CD4-positive, alpha-beta T cell treated with Interleukin-4 for 1 hour (primary cell): ENCODE measurements at regions not wholly inside any gene's neighbourhood (a gene's known extent, or its start where the extent isn't known, plus 50 kb on each side); places are given as distances from the start of the nearest gene placed in this dataset.
A peak's percentile ranks its signal among the peaks of the same experiment; 100 is the strongest.
"Not testable (repeated sequence)": the region's sequence is repeated elsewhere in the genome, so short reads cannot be mapped to it uniquely, and the experiment has no call there.

Experiments
- DNase-seq, 2 donors: peaks; one replicate each; pipeline ENCODE4 v3.0.0-alpha.2; 2020 to 2022

GRCh38 chr12:107375231-107375630 lies 281.9 kb upstream of the CRY1 start:
- no peak for DNase-seq

GRCh38 chr12:107377596-107378385 lies 284.4 kb upstream of the CRY1 start:
- no peak for DNase-seq

GRCh38 chr12:107378609-107379008 lies 285.3 kb upstream of the CRY1 start:
- no peak for DNase-seq

- DNase-seq, result not testable (repeated sequence)
Measured at GRCh38 chr12:107379142-107379851, 285.9 kb upstream of the CRY1 start.

- no peak for DNase-seq
Measured at GRCh38 chr12:107379852-107380567, 286.7 kb upstream of the CRY1 start.

GRCh38 chr12:107384645-107385044 lies 291.3 kb upstream of the CRY1 start:
- DNase-seq, result no peak

- no peak for DNase-seq
Measured at GRCh38 chr12:107385509-107385908, 292.2 kb upstream of the CRY1 start.

- DNase-seq, result no peak
Measured at GRCh38 chr12:107386569-107386968, 293.2 kb upstream of the CRY1 start.

GRCh38 chr12:107388263-107388662 lies 294.9 kb upstream of the CRY1 start:
- no peak for DNase-seq

- no peak for DNase-seq
Measured at GRCh38 chr12:107390414-107390813, 295.2 kb upstream of the PWP1 start.

- no peak for DNase-seq
Measured at GRCh38 chr12:107393043-107393717, 292.4 kb upstream of the PWP1 start.

- no peak for DNase-seq
Measured at GRCh38 chr12:107394693-107395092, 290.9 kb upstream of the PWP1 start.

- DNase-seq, result no peak
Measured at GRCh38 chr12:107395817-107396216, 289.8 kb upstream of the PWP1 start.

- no peak for DNase-seq
Measured at GRCh38 chr12:107396991-107397390, 288.6 kb upstream of the PWP1 start.

GRCh38 chr12:107397890-107398500 lies 287.6 kb upstream of the PWP1 start:
- DNase-seq, result no peak

- no peak for DNase-seq
Measured at GRCh38 chr12:107399046-107399445, 286.6 kb upstream of the PWP1 start.

GRCh38 chr12:107400686-107401447 lies 284.7 kb upstream of the PWP1 start:
- DNase-seq, result no peak

- peak; percentile 70 for DNase-seq
Measured at GRCh38 chr12:107402041-107403022, 283.3 kb upstream of the PWP1 start.

- DNase-seq, result peak in 1 of 2 donors; percentile 39
Measured at GRCh38 chr12:107404981-107405380, 280.6 kb upstream of the PWP1 start.

GRCh38 chr12:107405436-107405835 lies 280.2 kb upstream of the PWP1 start:
- no peak for DNase-seq

GRCh38 chr12:107406932-107407331 lies 278.7 kb upstream of the PWP1 start:
- DNase-seq, result no peak
